DOHH2 (cell line): ENCODE measurements at regions not wholly inside any gene's neighbourhood (a gene's known extent, or its start where the extent isn't known, plus 50 kb on each side); places are given as distances from the start of the nearest gene placed in this dataset.

Source experiments
- CTCF ChIP-seq: fragments of 200-600 bp; sonication (generic); IDR thresholded peaks from one replicate; pipeline ENCODE4 v1.5.1; 2014; ENCODE audit warnings: antibody characterized with exemption, mild to moderate bottlenecking, low read depth, low read length; ENCODE audit not compliant: poor library complexity, severe bottlenecking
- EZH2phosphoT487 ChIP-seq: fragments of 200-600 bp; sonication (generic); IDR thresholded peaks from 2 replicates; pipeline ENCODE4 v1.6.1; 2017; ENCODE audit warnings: borderline replicate concordance, mild to moderate bottlenecking, antibody characterized with exemption, low read length, moderate library complexity, mixed read lengths

GRCh38 chr2:65754219-65754618, 321.8 kb upstream of the SPRED2 start:
- TF ChIP-seq CTCF (no peak), EZH2phosphoT487 (no peak)
